Adrenal gland (tissue), 9 donors: ENCODE measurements at regions not wholly inside any gene's neighbourhood (a gene's known extent, or its start where the extent isn't known, plus 50 kb on each side); places are given as distances from the start of the nearest gene placed in this dataset.
"Not testable (repeated sequence)": the region's sequence is repeated elsewhere in the genome, so short reads cannot be mapped to it uniquely, and the experiment has no call there.

Experiments used
- DNase-seq, 7 donors: peaks; one replicate each; pipeline ENCODE4 v3.0.0-alpha.2; 2019 to 2020
- H3K27ac ChIP-seq, 5 donors: fragments of 200-600 bp; sonication (generic) in 4 of 5; 1 replicate in 3 of 5; 2 replicates in 2 of 5; pipeline versions ENCODE4 v1.5.1 to v1.8.0; 2016 to 2020; ENCODE audit warnings: mild to moderate bottlenecking in 1 of 5
- H3K27me3 ChIP-seq: fragments of 200-600 bp; 2 replicates; pipeline ENCODE4 v1.8.0; 2021
- H3K36me3 ChIP-seq, 2 donors: fragments of 200-600 bp; replicated peaks in 1 of 2; 1 replicate in 1 of 2; 2 replicates in 1 of 2; pipeline versions ENCODE4 v1.5.1 to v1.8.0; 2018 to 2022
- H3K4me1 ChIP-seq, 2 donors: fragments of 200-600 bp; replicated peaks in 1 of 2; 1 replicate in 1 of 2; 2 replicates in 1 of 2; pipeline versions ENCODE4 v1.5.1 to v1.8.0; 2018 to 2021
- H3K4me3 ChIP-seq, 4 donors: fragments of 200-600 bp; sonication (generic) in 3 of 4; one replicate each; pipeline ENCODE4 v1.5.1; 2016 to 2018
- H3K9me3 ChIP-seq, 3 donors: fragments of 200-600 bp; sonication (generic) in 1 of 3; replicated peaks in 1 of 3; 1 replicate in 2 of 3; 2 replicates in 1 of 3; pipeline versions ENCODE4 v1.5.1 to v1.8.0; 2016 to 2021
- CTCF ChIP-seq, 6 experiments: fragments of 450-650 bp in 4 of 6; fragments of 200-600 bp in 2 of 6; sonication (generic) in 1 of 6; IDR thresholded peaks; 1 replicate in 5 of 6; 2 replicates in 1 of 6; pipeline versions ENCODE4 v1.5.1 to v1.8.0; 2016 to 2021; ENCODE audit warnings: antibody characterized with exemption in 6 of 6, mild to moderate bottlenecking in 2 of 6, moderate library complexity in 1 of 6
- POLR2A ChIP-seq, 2 donors: fragments of 450-650 bp; IDR thresholded peaks; one replicate each; pipeline ENCODE4 v1.6.1; 2017; ENCODE audit warnings: antibody characterized with exemption in 2 of 2, mild to moderate bottlenecking in 2 of 2, moderate library complexity in 1 of 2
- WGBS, 4 donors: extraction: QIAGEN DNeasy Blood & Tissue Kit in 2 of 4; methylation state at CpG; one replicate each; pipeline versions ENCODE4 v1.1.5 to v1.1.7; 2013 to 2017; 5-methylcytosine and 5-hydroxymethylcytosine counted together
- intact Hi-C, 2 donors: fragments of 100-400 bp; cut with DNase I; formaldehyde crosslinking; loops; one replicate each; pipeline versions ENCODE4 v1.14.1 to v1.15.0; 2022 to 2023
- donor health status: healthy with polysubstance abuse.
- donor health status: Bipolar disorder and iron deficiency.
- donor health status: DM: yes; HTN: yes; CAD: no.
- donor health status: DM: no; HTN: no; CAD: no.
- donor health status: DM: no; HTN: no; CAD: no.

GRCh38 chr2:102871707-102872106, 109.9 kb downstream of the TMEM182 start:
- 63 to 79% (median 68%) methylated on average over 4 of the region's 4 CpGs for WGBS, 4 donors
- TF ChIP-seq POLR2A (IDR thresholded peaks at IDR 0.05): no peak
- TF ChIP-seq CTCF (IDR thresholded peaks at IDR 0.05): no peak
- no peaks in the 10 kb centered on the region for H3K9me3 ChIP-seq
- H3K4me3 ChIP-seq: no peak overlapping the region
- H3K36me3 ChIP-seq: no peaks in the 10 kb centered on the region
- H3K27ac ChIP-seq: no peak overlapping the region
- intact Hi-C loops: no loop called here
- DNase-seq: no peak
- H3K27me3 ChIP-seq: no peaks in the 10 kb centered on the region
- no peaks in the 10 kb centered on the region for H3K4me1 ChIP-seq

GRCh38 chr2:102872388-102872787, 110.6 kb downstream of the TMEM182 start:
- no peaks in the 10 kb centered on the region for H3K4me1 ChIP-seq
- H3K27ac ChIP-seq: no peak overlapping the region
- DNase-seq: no peak
- intact Hi-C loops: no loop called here
- H3K36me3 ChIP-seq: no peaks in the 10 kb centered on the region
- TF ChIP-seq POLR2A (IDR thresholded peaks at IDR 0.05) (no peak), CTCF (IDR thresholded peaks at IDR 0.05) (peak in 3 of 6 experiments; percentile 12 to 24 (median 20))
- WGBS, 4 donors: 54 to 73% (median 57%) methylated on average over 2 of the region's 2 CpGs
- H3K4me3 ChIP-seq: no peak overlapping the region
- H3K27me3 ChIP-seq: no peaks in the 10 kb centered on the region
- no peaks in the 10 kb centered on the region for H3K9me3 ChIP-seq

GRCh38 chr2:102879513-102879912, 117.7 kb downstream of the TMEM182 start:
- DNase-seq, intact Hi-C loops, H3K27me3 ChIP-seq, H3K4me1 ChIP-seq, H3K36me3 ChIP-seq, H3K27ac ChIP-seq, H3K9me3 ChIP-seq, H3K4me3 ChIP-seq: not testable (repeated sequence)
- 88 to 91% (median 89%) methylated on average over 4 to 13 of the region's 13 CpGs for WGBS, 4 donors

- TF ChIP-seq POLR2A (IDR thresholded peaks at IDR 0.05): no peak
- no peak for TF ChIP-seq CTCF (IDR thresholded peaks at IDR 0.05)
- no peak for DNase-seq
- intact Hi-C loops: no loop called here
- no peaks in the 10 kb centered on the region for H3K4me1 ChIP-seq
- no peaks in the 10 kb centered on the region for H3K27me3 ChIP-seq
- no peaks in the 10 kb centered on the region for H3K36me3 ChIP-seq
- H3K9me3 ChIP-seq: no peaks in the 10 kb centered on the region
- H3K27ac ChIP-seq: no peak overlapping the region
- H3K4me3 ChIP-seq: no peak overlapping the region
These were observed 118.9 kb downstream of the TMEM182 start for GRCh38 chr2:102880731-102881130.

DNA sequence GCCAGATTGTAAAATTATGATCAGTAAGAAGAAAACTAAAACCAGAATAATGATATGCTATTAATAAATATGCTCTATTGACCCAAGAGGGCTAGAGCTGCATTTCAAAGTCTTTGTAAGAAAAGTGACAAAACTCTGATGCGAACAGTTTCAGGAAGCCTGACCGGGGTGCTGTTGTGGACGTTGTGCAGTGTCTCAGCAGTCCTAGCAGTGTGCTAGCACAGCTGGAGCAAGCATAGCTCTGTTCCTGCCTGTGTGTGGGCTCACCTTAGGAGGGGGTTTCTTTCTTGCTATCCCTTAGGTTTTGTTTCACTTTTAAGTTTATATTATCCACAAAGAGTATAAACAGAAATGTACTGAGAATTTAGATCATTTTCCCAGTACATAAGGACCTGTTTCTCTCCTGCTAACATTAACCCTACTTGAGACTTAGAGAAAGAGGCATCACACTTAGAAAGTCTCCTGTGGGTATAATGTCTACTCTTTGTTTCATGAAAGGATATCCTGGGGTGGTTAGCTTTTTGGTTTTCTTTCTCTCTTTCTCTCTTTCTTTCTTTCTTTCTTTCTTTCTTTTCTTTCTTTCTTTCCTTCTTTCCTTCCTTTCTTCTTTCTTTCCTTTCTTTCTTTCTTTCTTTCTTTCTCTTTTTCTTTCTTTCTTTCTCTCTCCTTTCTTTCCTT, 124.5 kb downstream of the TMEM182 start:
- no peak for DNase-seq
- no peak overlapping the region for H3K27ac ChIP-seq
- H3K4me1 ChIP-seq: no peaks in the 10 kb centered on the region
- no peaks in the 10 kb centered on the region for H3K27me3 ChIP-seq
- no peak for TF ChIP-seq POLR2A (IDR thresholded peaks at IDR 0.05)
- no peak for TF ChIP-seq CTCF (IDR thresholded peaks at IDR 0.05)
- intact Hi-C loops: no loop called here
- no peaks in the 10 kb centered on the region for H3K36me3 ChIP-seq
- H3K4me3 ChIP-seq: no peak overlapping the region
- no peaks in the 10 kb centered on the region for H3K9me3 ChIP-seq
- WGBS, 4 donors: 59 to 71% (median 68%) methylated on average over 3 of the region's 3 CpGs
